WERI-Rb-1 (cell line): ENCODE measurements at regions not wholly inside any gene's neighbourhood (a gene's known extent, or its start where the extent isn't known, plus 50 kb on each side); places are given as distances from the start of the nearest gene placed in this dataset.

ENCODE experiments used
- DNase-seq: peaks from one replicate; pipeline ENCODE4 v3.0.0-alpha.2; 2020
- H3K27ac ChIP-seq: fragments of 250-450 bp; sonication (Bioruptor Pico); 2 replicates; pipeline ENCODE4 v1.5.1; 2020; ENCODE audit warnings: mild to moderate bottlenecking, moderate library complexity
- H3K27me3 ChIP-seq: fragments of 250-450 bp; sonication (Bioruptor Pico); 2 replicates; pipeline ENCODE4 v1.5.1; 2021; ENCODE audit warnings: mild to moderate bottlenecking, low read depth, moderate library complexity; ENCODE audit not compliant: insufficient read depth, severe bottlenecking
- H3K36me3 ChIP-seq: fragments of 250-450 bp; sonication (Bioruptor Pico); 2 replicates; pipeline ENCODE4 v1.5.1; 2020; ENCODE audit warnings: mild to moderate bottlenecking, moderate library complexity
- H3K4me3 ChIP-seq: 2 replicates; pipeline ENCODE4 v1.5.1; 2011; ENCODE audit warnings: low read depth, mild to moderate bottlenecking, control low read depth, low read length
- H3K9me3 ChIP-seq: fragments of 250-450 bp; sonication (Bioruptor Pico); 2 replicates; pipeline ENCODE4 v1.5.1; 2021; ENCODE audit warnings: mild to moderate bottlenecking, moderate library complexity; ENCODE audit not compliant: severe bottlenecking
- TF ChIP-seq, protein P1 (sequence below): IDR thresholded peaks from 2 replicates; pipeline ENCODE4 v1.5.1; 2011; ENCODE audit warnings: low read depth, mild to moderate bottlenecking, control low read depth, inconsistent platforms, low read length

DNA sequence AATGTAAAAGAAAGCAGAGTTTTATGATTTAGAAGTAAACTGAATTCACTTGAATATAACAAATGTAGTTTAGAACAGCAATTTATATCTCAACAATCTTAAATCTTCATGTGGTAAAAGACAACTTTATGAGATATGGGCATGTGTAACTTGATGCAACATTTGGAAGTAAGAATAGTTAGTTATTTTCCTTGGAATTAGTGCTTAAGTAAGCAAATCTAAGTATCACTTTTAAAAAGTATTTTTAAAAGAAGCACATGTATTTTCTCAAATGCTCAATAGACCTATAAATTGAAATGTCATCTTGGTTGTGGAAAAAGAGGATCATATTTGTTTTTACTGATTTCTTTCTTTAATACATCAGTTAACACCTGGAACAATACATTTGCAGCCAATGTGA, 340.3 kb upstream of the CDH6 start:
- TF ChIP-seq, protein P1, sequence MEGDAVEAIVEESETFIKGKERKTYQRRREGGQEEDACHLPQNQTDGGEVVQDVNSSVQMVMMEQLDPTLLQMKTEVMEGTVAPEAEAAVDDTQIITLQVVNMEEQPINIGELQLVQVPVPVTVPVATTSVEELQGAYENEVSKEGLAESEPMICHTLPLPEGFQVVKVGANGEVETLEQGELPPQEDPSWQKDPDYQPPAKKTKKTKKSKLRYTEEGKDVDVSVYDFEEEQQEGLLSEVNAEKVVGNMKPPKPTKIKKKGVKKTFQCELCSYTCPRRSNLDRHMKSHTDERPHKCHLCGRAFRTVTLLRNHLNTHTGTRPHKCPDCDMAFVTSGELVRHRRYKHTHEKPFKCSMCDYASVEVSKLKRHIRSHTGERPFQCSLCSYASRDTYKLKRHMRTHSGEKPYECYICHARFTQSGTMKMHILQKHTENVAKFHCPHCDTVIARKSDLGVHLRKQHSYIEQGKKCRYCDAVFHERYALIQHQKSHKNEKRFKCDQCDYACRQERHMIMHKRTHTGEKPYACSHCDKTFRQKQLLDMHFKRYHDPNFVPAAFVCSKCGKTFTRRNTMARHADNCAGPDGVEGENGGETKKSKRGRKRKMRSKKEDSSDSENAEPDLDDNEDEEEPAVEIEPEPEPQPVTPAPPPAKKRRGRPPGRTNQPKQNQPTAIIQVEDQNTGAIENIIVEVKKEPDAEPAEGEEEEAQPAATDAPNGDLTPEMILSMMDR = no peak
- Histone ChIP-seq H3K27ac (no peak overlapping the region; the same call in 1 of the 2 replicates), H3K27me3 (no peaks in the 10 kb centered on the region), H3K4me3 (no peak overlapping the region), H3K9me3 (no peaks in the 10 kb centered on the region), H3K36me3 (no peaks in the 10 kb centered on the region)
- DNase-seq = no peak

DNA sequence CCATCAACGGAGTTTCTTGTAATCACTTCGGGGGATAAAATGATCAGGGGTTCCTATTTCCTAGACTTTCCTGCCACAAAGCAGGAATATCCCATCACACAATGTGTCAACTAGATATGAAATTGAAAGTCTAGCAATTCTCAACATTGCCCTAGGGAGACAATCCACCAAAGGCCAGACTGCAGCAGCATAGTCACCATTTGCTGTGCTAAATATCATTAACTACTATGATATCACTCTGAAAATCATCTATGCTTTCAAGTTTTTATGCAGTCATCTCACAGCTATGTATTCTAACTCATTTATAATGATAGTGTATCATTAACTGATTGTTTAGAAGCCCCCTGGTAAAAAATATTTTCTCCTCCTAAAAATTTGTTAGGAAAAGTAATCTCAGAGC, 342.6 kb upstream of the CDH6 start:
- TF ChIP-seq, protein P1 = no peak
- H3K27ac ChIP-seq = no peak overlapping the region
- H3K36me3 ChIP-seq = no peaks in the 10 kb centered on the region
- no peaks in the 10 kb centered on the region for H3K27me3 ChIP-seq
- H3K9me3 ChIP-seq = no peaks in the 10 kb centered on the region
- DNase-seq = no peak
- no peak overlapping the region for H3K4me3 ChIP-seq

GRCh38 chr5:30849931-30850710, 343.4 kb upstream of the CDH6 start:
- no peaks in the 10 kb centered on the region for H3K36me3 ChIP-seq
- TF ChIP-seq, protein P1 = no peak
- DNase-seq = no peak

DNA sequence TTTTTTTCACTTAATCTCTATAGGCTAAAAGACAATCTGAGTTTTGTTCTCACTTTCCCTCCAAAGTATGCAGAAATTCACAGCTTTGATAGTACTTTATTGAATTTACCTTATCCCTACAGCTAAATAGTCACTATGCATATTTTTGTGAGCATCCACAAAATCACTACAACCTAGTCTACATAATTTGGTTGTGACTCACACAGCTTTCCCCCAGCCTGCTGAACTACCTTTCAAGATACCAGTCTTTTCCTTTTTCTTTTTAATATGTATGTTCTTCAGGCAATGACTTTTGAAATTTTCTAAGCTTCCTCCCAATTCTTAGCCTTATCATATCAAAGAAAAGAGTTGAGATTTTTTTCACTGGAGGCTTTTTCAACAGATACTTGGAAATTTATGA, 347.3 kb upstream of the CDH6 start:
- no peak overlapping the region for H3K27ac ChIP-seq
- no peak overlapping the region for H3K4me3 ChIP-seq
- TF ChIP-seq, protein P1 = no peak
- no peak for DNase-seq
- no peaks in the 10 kb centered on the region for H3K36me3 ChIP-seq
- H3K9me3 ChIP-seq = no peaks in the 10 kb centered on the region
- H3K27me3 ChIP-seq = no peaks in the 10 kb centered on the region

More at GRCh38 chr5:30849931-30850710, 343.4 kb upstream of the CDH6 start:
- H3K9me3 ChIP-seq = no peaks in the 10 kb centered on the region
- no peaks in the 10 kb centered on the region for H3K27me3 ChIP-seq
- no peak overlapping the region for H3K27ac ChIP-seq
- H3K4me3 ChIP-seq = no peak overlapping the region

DNA sequence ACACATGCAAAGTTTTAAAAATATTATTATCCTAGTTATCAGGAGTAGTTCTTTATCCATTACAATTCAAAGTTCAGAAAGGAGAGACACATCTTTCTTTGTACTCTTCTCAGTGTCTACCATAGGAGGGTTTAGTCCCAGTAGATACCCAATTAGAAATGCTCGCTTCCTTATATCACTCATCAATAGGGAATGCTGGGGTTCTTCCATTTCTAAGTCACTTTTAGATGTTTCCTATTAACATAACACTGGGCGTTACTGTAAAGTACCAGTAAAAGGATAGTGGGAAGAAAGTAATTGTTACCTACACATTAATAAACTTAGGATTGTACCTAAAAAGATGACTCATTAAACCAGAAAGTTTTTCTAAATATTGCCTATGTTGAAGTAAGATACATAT, 348.3 kb upstream of the CDH6 start:
- Histone ChIP-seq H3K36me3 (no peaks in the 10 kb centered on the region), H3K9me3 (no peaks in the 10 kb centered on the region), H3K4me3 (no peak overlapping the region), H3K27me3 (no peaks in the 10 kb centered on the region), H3K27ac (no peak overlapping the region)
- no peak for DNase-seq
- TF ChIP-seq, protein P1 = no peak

DNA sequence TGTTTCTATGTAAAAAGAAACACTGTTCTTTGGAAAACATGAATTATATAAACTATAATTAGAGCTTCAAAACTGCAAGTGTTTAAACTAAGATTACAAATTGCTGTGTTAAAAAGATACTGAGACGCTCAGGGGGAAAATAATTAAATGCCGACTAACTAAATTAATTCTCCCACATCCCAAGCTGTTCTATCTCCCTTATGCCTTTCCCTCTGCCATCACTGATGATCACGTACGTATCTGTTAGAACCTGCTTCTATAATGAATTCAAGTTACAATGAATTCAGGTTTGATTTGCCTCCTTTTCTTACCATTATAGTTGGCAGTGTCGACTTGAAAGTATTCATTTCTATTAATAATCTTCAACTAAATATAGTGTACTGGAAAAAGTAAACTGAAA, 349.9 kb upstream of the CDH6 start:
- Histone ChIP-seq H3K27ac (no peak overlapping the region), H3K4me3 (no peak overlapping the region), H3K9me3 (no peaks in the 10 kb centered on the region), H3K27me3 (no peaks in the 10 kb centered on the region), H3K36me3 (no peaks in the 10 kb centered on the region)
- no peak for DNase-seq
- TF ChIP-seq, protein P1 = no peak
